KMS-11 (cell line): ENCODE measurements at regions not wholly inside any gene's neighbourhood (a gene's known extent, or its start where the extent isn't known, plus 50 kb on each side); places are given as distances from the start of the nearest gene placed in this dataset.

Source experiments
- H2AFZ ChIP-seq: fragments of 200-600 bp; sonication (generic); 2 replicates; pipeline ENCODE4 v1.6.1; 2016; ENCODE audit warnings: antibody characterized with exemption, mixed run types, low read depth
- H3K27ac ChIP-seq: fragments of 200-600 bp; sonication (generic); 2 replicates; pipeline ENCODE4 v1.6.1; 2016; ENCODE audit warnings: mild to moderate bottlenecking, mixed run types
- H3K27me3 ChIP-seq: fragments of 200-600 bp; sonication (generic); 2 replicates; pipeline ENCODE4 v1.6.1; 2017; ENCODE audit warnings: mild to moderate bottlenecking, low read depth, mixed run types, moderate library complexity; ENCODE audit not compliant: insufficient read depth
- H3K36me3 ChIP-seq: fragments of 200-600 bp; sonication (generic); 2 replicates; pipeline ENCODE4 v1.6.1; 2017; ENCODE audit warnings: mild to moderate bottlenecking, mixed run types; ENCODE audit not compliant: insufficient read depth
- H3K4me1 ChIP-seq: fragments of 200-600 bp; sonication (generic); 2 replicates; pipeline ENCODE4 v1.6.1; 2016; ENCODE audit warnings: mild to moderate bottlenecking, low read depth, mixed run types; ENCODE audit not compliant: poor library complexity, severe bottlenecking
- H3K4me2 ChIP-seq: fragments of 200-600 bp; sonication (generic); 2 replicates; pipeline ENCODE4 v1.7.0; 2016; ENCODE audit warnings: mild to moderate bottlenecking, mixed run types
- H3K4me3 ChIP-seq: fragments of 200-600 bp; sonication (generic); IDR thresholded peaks from 2 replicates; pipeline ENCODE4 v1.6.1; 2017; ENCODE audit warnings: low read depth, low read length, mixed read lengths; ENCODE audit not compliant: insufficient read depth
- H3K79me2 ChIP-seq: fragments of 200-600 bp; sonication (generic); 2 replicates; pipeline ENCODE4 v1.6.1; 2016; ENCODE audit warnings: low read depth, mixed run types; ENCODE audit not compliant: insufficient read depth
- H3K9ac ChIP-seq: fragments of 200-600 bp; sonication (generic); 2 replicates; pipeline ENCODE4 v1.6.1; 2016; ENCODE audit warnings: mild to moderate bottlenecking, mixed run types
- H4K20me1 ChIP-seq: fragments of 200-600 bp; sonication (generic); 2 replicates; pipeline ENCODE4 v1.6.1; 2016; ENCODE audit warnings: mild to moderate bottlenecking, mixed run types; ENCODE audit not compliant: insufficient read depth
- CTCF ChIP-seq: fragments of 200-600 bp; sonication (generic); conservative IDR thresholded peaks from 2 replicates; pipeline ENCODE4 v1.6.1; 2017; ENCODE audit warnings: low read depth, mild to moderate bottlenecking, antibody characterized with exemption, low read length, moderate library complexity, mixed read lengths

GRCh38 chr5:161190086-161190485 is 338.1 kb upstream of the ATP10B start:
- no peaks in the 10 kb centered on the region for H4K20me1 ChIP-seq
- H2AFZ ChIP-seq = no peak overlapping the region
- no peak overlapping the region for H3K4me3 ChIP-seq
- H3K79me2 ChIP-seq = no peaks in the 10 kb centered on the region
- no peak overlapping the region for H3K9ac ChIP-seq
- H3K4me2 ChIP-seq = no peak overlapping the region
- H3K27me3 ChIP-seq = no peaks in the 10 kb centered on the region
- no peak overlapping the region for H3K27ac ChIP-seq
- TF ChIP-seq CTCF = no peak
- no peaks in the 10 kb centered on the region for H3K36me3 ChIP-seq
- no peaks in the 10 kb centered on the region for H3K4me1 ChIP-seq

- no peak for TF ChIP-seq CTCF
- H3K4me3 ChIP-seq = no peak overlapping the region
- H2AFZ ChIP-seq = no peak overlapping the region
- no peaks in the 10 kb centered on the region for H3K4me1 ChIP-seq
- H3K36me3 ChIP-seq = no peaks in the 10 kb centered on the region
- H3K4me2 ChIP-seq = no peak overlapping the region
- no peaks in the 10 kb centered on the region for H4K20me1 ChIP-seq
- no peaks in the 10 kb centered on the region for H3K27me3 ChIP-seq
- H3K27ac ChIP-seq = no peak overlapping the region
- H3K79me2 ChIP-seq = no peaks in the 10 kb centered on the region
- no peak overlapping the region for H3K9ac ChIP-seq
These were observed 337.4 kb upstream of the ATP10B start for GRCh38 chr5:161189452-161189851.

GRCh38 chr5:161183559-161183958 is 331.5 kb upstream of the ATP10B start:
- Histone ChIP-seq H3K27me3 (no peaks in the 10 kb centered on the region), H3K36me3 (no peaks in the 10 kb centered on the region), H2AFZ (no peak overlapping the region), H3K9ac (no peak overlapping the region), H3K27ac (no peak overlapping the region), H4K20me1 (no peaks in the 10 kb centered on the region), H3K4me2 (no peak overlapping the region), H3K4me3 (no peak overlapping the region), H3K79me2 (no peaks in the 10 kb centered on the region), H3K4me1 (no peaks in the 10 kb centered on the region)
- TF ChIP-seq CTCF = no peak

GRCh38 chr5:161176221-161176620 is 324.2 kb upstream of the ATP10B start:
- Histone ChIP-seq H3K9ac (no peak overlapping the region), H3K27ac (no peak overlapping the region)

More at GRCh38 chr5:161176221-161176620, 324.2 kb upstream of the ATP10B start:
- Histone ChIP-seq H3K27me3 (no peaks in the 10 kb centered on the region), H3K36me3 (no peaks in the 10 kb centered on the region), H4K20me1 (no peaks in the 10 kb centered on the region), H3K4me2 (no peak overlapping the region), H2AFZ (no peak overlapping the region), H3K4me1 (no peaks in the 10 kb centered on the region), H3K4me3 (no peak overlapping the region), H3K79me2 (no peaks in the 10 kb centered on the region)
- no peak for TF ChIP-seq CTCF
